NCI-H446 (cell line): ENCODE measurements at regions not wholly inside any gene's neighbourhood (a gene's known extent, or its start where the extent isn't known, plus 50 kb on each side); places are given as distances from the start of the nearest gene placed in this dataset.
"Not testable (repeated sequence)": the region's sequence is repeated elsewhere in the genome, so short reads cannot be mapped to it uniquely, and the experiment has no call there.

Experiments
- DNase-seq, 2 experiments: peaks; one replicate each; lab custom pipeline; 2025; lab: John Stamatoyannopoulos, UW

DNA sequence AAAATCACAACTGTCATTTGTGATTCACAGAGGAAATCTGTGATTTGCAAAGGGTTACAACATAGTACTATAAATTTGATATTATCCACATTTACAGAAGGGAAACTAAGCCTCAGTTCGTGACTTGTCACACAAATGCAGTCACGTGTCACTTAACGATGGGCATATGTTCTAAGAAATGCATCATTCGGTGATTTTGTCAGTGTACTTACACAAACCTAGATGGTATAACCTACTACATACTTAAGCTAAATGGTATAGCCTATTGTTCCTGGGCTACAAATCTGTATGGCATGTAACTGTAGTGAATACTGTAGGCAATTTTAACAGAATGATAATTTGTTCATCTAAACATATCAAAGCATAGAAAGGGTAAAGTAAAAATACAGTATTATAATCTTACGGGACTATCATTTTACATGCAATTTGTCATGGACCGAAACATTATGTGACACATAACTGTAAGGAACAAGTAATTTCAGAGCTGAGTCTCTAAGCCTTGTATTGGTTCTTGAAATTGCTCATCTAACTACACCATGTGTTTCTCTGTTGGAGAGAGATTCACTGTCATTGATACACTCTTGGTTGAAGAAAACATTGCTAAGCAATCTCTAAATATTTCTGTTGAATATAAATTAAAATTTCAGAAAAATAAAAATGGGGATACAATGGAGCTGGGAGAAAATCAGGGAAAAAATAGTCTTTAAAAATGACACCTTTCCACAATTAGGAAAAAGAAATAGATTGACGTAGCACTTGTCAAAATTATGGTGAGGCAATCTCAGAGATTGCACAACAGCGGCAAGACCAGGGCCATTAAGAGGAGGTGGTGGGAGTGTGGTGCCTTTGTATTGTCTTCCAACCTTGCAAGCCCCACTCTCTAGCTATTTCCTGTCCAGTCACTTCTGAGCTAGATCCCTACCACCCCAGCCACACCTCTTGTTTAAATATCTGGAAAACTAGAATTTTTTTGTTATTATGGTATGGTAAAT is 645.8 kb upstream of the TBL1XR1 start:
- no peak for DNase-seq

DNA sequence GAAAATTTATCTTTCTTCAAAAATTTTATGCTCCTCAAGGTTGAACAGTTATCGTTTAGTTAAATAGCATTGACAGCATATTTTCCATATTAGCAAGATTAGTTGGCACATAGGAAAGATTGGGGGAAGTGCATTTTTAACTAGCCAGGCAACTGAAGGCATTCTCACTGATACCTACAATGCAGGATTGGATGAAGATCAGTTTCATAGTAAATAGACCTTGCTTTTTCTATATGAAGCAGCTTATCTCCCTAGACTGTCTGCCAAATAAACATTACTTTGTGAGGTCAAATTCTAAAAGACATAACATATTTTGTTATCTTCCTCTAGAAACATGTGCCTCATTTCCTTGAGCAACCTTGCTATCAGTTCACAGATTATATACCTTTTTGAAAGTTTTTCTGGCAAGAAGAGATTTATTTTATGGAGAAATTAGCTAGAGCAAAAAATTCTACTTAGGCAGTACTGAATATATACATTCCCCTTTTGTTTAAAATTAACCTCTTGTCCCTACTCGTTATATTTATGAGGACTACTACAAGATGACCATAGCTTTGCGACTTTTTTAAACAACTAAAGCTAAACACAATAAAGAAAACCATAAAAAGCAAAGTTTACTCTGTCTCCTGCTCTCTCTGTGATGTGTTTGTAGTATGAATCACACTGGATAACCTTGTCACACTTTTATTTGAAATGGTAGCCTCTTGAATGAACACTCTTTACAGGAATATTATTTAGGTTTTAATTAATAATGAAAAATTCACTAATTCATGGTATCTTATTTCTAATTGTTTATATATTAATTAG is 654.9 kb upstream of the TBL1XR1 start:
- no peak for DNase-seq

DNA sequence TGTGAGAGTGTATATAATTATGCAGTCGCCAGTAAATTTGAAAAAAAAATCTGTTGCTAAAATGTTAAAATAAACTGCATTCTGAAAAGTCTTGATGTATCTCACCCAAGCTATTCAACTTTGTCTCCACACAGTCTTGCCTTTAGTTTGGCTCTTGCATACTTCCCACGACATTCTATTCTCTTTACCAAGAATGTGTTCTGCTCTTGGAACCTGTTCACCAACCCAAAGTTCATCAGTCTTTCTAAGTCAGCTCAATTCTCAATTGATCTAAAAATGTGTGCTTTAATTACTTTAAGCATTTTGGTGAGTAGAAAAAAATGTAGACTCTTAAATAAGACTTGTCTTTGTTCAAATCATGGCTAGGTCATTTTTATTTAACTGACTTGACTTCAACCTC is 657.7 kb upstream of the TBL1XR1 start:
- no peak for DNase-seq

DNA sequence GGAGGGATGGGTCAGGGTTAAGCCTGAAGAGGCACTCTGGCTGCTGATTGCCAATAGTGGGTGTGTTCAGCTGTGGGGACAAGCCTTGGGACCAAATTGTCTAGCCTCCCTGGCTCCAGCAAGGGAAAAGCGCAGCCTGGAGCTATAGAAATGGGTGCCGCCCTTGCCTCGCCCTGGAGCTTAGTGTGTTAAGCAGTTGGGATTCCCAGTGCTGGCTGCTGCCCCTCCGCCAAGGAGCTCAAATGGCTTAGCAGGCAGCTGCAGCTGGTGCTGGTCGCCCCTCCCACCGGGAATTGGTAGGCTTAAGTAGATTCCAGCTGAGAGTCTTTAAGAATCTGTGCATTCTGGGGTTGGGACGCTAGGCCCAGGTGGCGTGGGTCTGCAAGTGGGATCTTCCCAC is 662.9 kb upstream of the TBL1XR1 start:
- DNase-seq: no peak

DNA sequence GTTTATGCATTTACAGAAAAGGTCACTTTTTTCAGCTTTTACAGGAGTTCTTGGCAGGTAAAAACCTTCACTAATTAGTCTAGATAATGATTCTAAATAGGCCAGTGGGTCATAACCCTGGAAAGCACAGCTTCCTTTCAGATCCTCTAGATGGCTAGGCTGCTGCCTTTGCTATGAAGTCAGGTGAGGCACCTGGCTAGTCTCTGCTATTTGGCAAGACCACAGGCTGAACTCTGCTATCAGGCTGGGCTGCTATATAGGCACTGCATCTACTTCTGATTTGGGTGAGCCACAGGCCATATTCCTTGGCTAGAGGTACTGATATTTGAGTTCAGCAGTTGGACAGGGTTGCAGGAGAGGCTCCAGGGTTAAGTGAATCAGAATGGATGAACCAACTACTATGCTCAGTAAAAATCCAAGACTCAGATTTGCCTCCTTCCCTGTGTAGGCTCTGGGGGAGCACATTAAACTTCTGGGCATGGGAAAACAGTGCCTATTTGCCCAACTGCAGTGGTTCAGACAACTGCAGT is 665.7 kb upstream of the TBL1XR1 start:
- no peak for DNase-seq

DNA sequence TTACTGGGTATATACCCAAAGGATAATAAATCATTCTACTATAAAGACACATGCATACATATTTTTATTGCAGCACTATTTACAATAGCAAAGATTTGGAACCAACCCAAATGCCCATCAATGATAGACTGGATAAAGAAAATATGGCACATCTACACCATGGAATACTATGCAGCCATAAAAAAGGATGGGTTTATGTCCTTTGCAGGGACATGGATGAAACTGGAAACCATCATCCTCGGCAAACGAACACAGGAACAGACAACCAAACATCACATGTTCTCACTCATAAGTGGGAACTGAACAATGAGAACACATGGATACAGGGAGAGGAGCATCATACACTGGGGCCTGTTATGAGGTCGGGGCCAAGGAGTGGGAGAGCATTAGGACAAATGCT is 665.0 kb upstream of the KCNMB2 start:
- DNase-seq: not testable (repeated sequence)

DNA sequence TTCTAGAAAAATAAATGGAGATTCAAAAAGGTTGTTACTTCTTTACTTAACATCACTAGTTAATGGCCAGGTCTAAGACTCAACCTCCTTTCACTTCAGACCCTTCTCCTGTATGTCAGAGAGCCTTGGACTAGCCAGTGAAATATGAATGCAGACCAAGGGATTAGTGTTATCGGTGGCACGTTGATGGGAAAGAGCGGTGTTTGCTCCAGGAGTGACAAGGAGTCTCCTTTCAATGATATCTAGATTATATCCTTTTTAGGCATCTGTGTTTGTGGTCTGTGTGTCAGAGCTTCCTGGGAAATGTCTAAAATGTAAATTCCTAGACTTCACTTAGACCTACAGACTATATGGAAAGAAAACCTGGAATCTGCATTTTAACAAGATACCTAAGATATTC is 658.0 kb upstream of the KCNMB2 start:
- DNase-seq: no peak

DNA sequence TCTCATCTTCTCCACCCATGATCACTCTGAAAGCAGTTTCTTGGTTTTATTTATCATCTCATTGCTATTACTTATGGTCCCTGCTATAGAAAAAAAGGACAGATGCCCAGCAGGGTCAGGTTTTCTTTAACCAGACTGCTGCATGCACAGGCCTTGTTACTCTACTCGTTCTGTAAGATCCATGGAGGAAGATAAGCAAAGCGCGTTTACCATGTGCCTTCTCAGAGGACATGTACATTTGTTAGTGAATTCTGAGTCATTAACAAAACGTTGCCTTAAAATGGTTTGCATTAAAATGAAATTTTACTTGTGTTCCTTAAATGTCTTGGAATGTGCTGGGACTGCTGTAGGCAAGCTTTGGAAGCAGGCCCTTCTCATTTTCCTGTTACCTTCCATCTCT is 657.3 kb upstream of the KCNMB2 start:
- DNase-seq: no peak

DNA sequence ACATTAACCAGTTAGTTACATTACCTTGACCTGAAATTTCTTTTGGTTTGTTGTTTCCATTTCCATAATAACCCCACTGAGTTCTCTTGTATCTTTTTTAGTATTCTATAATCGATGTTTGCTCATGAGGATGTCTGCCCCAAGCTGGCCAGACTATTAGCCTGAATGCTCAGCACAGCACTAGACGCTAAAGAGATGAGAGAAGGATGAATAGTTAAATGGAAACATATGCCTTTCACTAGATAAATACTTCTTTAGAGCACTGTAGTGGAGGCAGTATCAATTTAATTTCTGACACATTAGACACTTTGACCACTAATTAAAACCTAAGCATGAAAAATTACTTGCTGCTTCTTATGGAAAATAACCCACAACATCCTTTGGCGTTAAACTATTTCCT is 654.9 kb upstream of the KCNMB2 start:
- no peak for DNase-seq

DNA sequence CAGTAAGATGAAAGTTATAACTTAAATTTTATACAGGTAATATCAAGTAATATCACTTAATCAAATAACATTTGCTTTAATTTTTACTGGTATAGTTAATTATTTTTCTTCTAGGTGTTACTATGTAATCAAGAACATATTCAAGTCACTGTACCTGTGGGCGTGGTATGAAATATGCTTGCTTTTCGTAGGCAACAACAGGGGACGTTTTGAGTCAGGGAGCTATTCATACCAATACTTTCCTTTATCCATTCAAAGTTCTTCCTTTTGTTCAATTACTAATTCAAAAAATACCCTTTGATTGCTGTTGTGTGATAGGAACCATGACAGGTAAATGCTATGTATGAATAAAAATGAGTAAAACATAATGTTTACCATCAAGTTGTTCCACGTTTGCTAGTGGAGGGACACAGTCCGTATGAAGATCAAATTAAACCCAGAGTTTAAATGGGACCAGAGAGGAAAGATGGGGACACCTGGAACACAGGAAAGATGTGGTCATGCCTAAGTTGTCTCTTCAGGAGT is 654.0 kb upstream of the KCNMB2 start:
- no peak for DNase-seq

DNA sequence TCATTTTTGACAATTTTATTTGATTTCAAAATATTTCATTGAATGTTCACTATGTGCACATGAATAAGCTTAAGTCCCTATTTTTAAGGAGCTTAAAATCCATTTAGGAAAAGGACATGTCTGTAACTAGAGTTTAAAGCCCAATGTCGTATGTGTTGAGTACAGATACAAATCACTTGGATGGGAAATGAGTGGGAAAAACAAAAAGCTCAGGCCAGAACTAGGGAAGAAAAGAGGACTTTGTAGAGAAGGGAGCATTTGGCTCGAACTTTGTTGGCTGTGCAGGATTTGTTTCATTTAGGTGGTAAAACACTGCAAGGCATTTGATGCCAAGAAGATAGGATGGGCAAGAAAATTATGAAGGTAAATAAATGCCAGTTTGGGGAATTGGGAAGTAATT is 653.1 kb upstream of the KCNMB2 start:
- no peak for DNase-seq

DNA sequence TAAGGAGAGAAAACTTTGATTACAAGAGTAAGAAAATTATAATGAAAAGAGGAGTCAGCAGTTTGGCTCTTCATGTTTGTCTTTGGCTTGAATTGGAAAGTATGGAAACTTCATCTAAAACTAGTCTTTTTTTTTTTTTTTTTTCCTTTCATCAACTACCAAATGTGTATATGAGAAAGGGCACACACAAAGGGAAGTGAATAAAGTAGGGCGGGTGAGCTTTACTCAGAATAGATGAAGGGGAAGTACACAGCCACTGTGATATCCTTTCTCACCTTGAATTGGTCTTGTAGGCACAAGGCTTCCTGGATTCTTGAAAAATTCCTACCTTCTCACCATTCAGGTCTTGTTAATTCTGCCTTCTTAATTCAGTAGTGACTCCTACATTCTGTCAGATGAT is 652.3 kb upstream of the KCNMB2 start:
- DNase-seq: no peak

DNA sequence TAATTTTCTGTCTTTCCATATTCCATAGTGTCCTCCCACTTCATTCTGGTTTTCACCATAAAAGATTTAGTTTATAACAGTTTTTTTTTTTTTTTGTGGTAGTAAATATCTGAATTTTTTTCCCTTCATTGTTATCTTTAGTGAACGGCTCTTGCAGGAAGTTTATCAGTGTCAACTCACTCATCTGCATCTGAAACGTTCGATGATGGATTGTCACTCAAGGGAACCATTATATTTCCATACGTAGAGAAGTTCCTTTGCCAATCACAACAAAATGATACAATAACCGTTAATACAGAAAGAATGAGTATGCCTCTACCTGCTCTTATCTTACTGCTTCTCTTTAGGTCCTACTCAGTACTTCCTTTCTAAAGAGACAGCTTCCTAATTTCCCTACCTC is 651.2 kb upstream of the KCNMB2 start:
- DNase-seq: no peak

DNA sequence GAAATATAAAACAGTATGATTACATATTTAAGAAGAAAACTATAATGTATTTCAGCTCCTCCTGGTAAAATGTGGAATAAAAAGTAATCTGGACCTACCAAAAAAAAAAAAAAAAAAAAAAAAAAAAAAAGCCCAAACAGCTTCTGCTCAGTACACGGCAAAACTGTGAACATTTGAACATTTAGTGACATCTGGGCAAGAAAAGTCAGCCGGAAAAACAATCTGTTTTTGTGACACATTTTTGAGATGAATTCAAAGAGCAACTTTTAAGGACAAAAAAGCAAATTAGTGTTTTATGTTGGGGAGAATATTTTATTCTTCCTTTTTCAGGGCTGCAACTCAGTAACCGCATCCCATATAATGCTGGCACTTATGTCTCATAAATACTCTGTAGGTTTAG is 649.7 kb upstream of the KCNMB2 start:
- DNase-seq: no peak

DNA sequence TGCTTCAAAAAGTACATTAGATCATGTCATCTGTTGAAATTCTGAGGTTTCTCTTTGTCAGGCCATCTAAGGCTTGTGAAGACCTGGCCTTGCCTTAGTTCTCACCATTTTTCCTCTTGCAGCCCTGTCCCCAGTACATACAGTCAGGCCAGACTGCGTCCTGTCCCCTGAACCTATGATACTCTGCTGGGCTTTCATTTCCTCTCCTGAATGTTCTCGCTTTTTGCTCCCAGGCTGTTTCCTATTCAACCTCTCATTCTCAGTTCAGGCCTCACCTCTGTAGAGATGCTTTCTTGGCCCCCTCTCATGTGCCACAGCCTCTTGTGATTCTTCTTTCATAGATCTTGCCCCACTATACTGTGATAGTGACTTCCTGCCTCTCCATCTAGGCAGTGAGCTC is 648.8 kb upstream of the KCNMB2 start:
- DNase-seq: no peak

DNA sequence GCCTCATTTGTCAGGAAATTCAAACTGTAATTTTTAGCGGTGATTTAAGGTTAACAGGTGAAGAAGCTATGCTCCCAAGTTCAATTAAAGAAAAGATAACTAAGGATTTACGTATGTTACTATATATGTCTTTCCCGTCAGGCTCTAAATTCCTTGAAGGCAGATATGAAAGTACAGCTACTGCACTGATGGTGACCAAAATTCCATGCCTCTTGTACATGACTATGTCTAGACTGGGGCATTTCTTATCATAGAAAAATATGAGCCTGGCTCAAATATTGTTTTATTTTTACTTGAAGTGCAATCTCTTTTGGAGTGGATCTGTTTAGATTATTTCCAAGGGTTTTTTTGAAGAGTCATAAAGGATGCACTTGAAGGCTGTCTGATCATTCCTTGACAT is 647.1 kb upstream of the KCNMB2 start:
- DNase-seq: no peak

DNA sequence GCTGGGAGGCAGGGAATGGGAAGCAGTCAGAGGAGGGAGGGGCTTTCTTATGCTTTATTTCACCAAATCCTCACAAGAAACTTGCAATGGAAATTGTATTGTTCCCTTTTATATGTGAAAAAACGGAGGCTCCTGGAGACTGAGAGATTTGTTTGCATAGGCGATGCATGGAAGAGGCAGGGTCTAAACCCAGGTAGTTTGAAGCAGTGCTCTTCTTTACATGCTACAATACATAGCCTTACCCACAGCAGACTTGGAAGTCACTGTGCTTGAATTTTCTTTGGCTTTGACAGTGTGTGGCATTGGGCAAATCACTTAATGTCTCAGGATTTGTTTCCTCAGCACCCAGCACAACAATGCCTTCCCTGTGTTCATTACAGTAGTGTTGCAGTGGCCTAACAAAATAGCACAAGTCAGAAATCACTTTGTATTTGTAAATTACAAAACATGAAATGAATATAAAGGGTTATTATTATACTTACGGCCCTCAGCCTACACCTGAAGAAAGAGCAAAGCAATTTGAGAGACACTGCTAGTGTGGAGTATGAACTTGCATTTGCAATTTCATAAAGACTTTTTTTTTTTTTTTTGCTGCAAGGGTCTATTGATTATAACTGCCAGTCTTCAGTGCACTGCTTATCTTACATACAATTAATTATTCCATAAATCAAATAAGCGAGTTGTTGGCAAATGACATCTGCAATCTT is 646.4 kb upstream of the KCNMB2 start:
- no peak for DNase-seq

DNA sequence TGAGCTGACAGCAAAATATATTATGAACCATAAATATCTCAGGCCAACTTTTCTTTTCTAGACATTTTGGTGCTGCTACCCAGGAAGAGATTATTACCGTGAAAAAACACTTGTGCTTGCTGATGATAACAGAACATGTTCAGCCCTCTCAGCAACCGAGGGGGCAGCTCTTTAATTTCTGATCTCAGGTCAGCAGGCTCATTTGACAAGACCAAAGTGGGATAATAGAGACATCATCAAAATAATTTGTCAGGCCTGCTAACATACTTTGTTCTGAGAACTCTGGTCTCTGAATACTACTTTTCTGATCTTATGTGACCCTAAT is 645.9 kb upstream of the KCNMB2 start:
- no peak for DNase-seq

DNA sequence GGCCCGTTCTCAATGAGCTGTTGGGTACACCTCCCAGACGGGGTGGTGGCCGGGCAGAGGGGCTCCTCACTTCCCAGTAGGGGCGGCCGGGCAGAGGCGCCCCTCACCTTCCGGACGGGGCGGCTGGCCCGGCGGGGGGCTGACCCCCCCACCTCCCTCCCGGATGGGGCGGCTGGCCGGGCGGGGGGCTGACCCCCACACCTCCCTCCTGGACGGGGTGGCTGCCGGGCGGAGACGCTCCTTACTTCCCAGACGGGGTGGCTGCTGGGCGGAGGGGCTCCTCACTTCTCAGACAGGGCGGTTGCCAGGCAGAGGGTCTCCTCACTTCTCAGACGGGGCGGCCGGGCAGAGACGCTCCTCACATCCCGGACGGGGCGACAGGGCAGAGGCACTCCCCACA is 644.7 kb upstream of the KCNMB2 start:
- DNase-seq: not testable (repeated sequence)

DNA sequence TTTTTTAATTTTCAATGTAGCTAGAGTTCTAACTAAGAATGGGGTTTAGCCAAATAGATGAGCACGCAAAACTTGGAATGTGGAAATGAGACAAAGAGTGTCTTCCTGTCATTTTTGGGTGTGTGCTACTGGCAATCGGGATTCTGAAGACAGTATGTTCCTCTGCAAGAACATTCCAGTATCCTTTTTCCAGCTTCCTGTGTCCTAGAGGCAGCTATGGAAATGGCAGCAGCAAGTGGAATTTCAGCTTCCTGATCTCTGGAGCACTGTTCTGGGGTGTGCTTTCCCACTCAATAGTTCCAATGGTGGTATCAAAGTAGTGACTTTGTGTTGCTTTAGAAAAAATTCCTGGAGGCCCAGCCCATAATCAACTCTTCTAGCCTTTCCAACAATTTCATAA is 642.9 kb upstream of the KCNMB2 start:
- DNase-seq: no peak

DNA sequence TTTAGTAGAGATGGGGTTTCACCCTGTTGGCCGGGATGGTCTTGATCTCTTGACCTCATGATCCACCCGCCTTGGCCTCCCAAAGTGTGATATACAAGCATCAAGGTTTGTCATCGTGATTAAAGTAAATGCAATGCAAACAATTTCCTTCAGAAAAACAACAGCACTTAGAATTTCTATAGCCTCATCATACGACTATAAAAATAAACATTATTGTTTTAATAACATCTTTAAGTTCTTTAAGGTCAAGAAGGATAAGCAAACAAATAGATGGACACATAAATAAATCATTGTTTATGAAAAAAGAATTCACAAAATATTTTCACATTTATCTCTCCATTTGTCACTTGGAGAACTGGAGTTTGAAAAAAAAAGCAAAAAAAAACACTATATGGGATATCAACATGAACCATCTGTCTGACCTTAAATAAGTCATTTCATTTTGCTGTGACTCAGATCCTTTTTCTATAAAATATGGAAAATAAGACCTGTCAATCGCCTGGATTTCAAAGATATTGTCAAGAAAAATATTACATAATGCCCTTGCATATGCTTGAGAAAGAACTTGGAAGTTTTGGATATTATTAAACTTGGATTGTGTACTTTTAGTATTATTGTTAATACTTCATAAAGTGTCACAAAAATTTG is 642.0 kb upstream of the KCNMB2 start:
- no peak for DNase-seq

DNA sequence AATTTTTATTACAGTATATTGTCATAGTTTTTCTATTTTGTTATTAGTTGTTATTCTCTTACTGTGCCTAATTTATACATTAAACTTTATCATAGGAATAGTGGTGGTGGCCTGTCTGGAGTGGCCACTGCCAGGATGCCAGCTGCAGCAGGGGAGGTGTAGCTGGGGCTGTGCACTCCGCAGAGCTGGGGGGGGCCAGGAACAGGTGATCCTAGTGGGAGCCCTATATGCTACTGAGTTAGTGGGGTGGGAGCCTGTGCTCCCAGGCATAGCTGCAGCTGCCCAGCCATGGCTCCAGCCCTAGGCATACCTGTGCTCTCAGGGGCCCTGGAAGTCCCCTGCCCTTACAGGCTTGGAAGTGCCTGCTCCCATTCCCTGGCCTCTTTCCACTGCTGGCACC is 638.1 kb upstream of the KCNMB2 start:
- no peak for DNase-seq
